Ishikawa (cell line): ENCODE measurements at regions not wholly inside any gene's neighbourhood (a gene's known extent, or its start where the extent isn't known, plus 50 kb on each side); places are given as distances from the start of the nearest gene placed in this dataset.

Source experiments
- CEBPB ChIP-seq: IDR thresholded peaks from 2 replicates; pipeline ENCODE4 v1.6.1; 2012
- CREB1 ChIP-seq: IDR thresholded peaks from 2 replicates; pipeline ENCODE4 v1.6.1; 2012; ENCODE audit warnings: low read depth
- EGR1 ChIP-seq: IDR thresholded peaks from 2 replicates; pipeline ENCODE4 v1.6.1; 2012
- EP300 ChIP-seq: IDR thresholded peaks from 2 replicates; pipeline ENCODE4 v1.6.1; 2012; ENCODE audit warnings: borderline replicate concordance
- FOXM1 ChIP-seq: IDR thresholded peaks from 2 replicates; pipeline ENCODE4 v1.6.1; 2012; ENCODE audit warnings: low read depth, borderline replicate concordance
- MAX ChIP-seq: IDR thresholded peaks from 2 replicates; pipeline ENCODE4 v1.6.1; 2012
- NFIC ChIP-seq: IDR thresholded peaks from 2 replicates; pipeline ENCODE4 v1.6.1; 2012
- RAD21 ChIP-seq: IDR thresholded peaks from 2 replicates; pipeline ENCODE4 v1.6.1; 2012; ENCODE audit warnings: low read depth
- REST ChIP-seq: IDR thresholded peaks from 2 replicates; pipeline ENCODE4 v1.6.1; 2012; ENCODE audit warnings: low read depth, mild to moderate bottlenecking
- TAF1 ChIP-seq: IDR thresholded peaks from 2 replicates; pipeline ENCODE4 v1.6.1; 2012; ENCODE audit warnings: low read depth, mild to moderate bottlenecking
- TCF12 ChIP-seq: IDR thresholded peaks from 2 replicates; pipeline ENCODE4 v1.6.1; 2012; ENCODE audit warnings: low read depth
- TEAD4 ChIP-seq: IDR thresholded peaks from 2 replicates; pipeline ENCODE4 v1.6.1; 2012
- YY1 ChIP-seq: IDR thresholded peaks from 2 replicates; pipeline ENCODE4 v1.6.1; 2012; ENCODE audit warnings: low read depth
- ZBTB7A ChIP-seq: IDR thresholded peaks from 2 replicates; pipeline ENCODE4 v1.6.1; 2012; ENCODE audit warnings: low read depth
- TF ChIP-seq, protein P1 (sequence below): IDR thresholded peaks from 2 replicates; pipeline ENCODE4 v1.6.1; 2012

DNA sequence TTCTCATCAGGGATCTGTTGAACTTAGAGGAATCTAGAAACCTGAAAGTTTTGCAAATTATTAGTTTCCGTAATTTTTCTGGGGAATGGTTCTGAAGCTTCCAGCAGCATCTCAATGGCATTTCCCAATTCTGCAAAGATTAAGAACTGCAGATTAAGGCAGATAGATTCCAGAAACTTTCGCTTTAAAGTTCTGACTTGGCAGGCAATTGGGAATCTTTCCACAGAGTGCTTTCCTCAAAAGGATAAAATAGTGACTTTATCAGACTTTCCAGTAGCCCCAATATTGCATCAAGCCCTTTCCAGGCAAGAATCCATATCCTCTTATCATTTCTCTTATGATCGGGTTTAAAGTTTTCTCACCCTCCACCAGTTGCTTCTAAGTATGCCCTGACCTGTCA, 261.1 kb downstream of the FNDC1 start:
- no peak for TF ChIP-seq TAF1
- TF ChIP-seq RAD21, result no peak
- TF ChIP-seq ZBTB7A, result no peak

- TF ChIP-seq CEBPB, result no peak
Measured at GRCh38 chr6:159429433-159429832, 260.2 kb downstream of the FNDC1 start.

DNA sequence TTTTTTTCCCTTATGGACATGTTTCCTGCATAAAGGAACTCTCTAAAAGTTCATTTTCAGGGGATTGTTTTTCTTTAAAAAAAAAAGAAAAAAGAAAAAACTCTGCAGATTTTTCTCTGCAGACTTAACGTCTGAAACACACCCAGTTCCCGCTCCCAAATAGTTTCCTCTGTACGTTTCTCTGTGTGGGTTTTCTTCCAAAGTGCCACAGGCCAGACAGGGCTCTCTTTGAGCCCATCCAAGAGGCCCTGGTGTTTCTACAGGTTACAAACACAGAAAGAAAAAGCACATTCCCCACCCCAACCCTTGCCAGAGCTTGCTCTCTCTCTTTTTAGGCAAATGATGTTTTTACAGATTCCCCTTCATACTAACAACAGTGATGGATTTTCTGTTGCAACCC, 258.6 kb downstream of the FNDC1 start:
- TF ChIP-seq TCF12, result no peak
- TF ChIP-seq, protein P1, sequence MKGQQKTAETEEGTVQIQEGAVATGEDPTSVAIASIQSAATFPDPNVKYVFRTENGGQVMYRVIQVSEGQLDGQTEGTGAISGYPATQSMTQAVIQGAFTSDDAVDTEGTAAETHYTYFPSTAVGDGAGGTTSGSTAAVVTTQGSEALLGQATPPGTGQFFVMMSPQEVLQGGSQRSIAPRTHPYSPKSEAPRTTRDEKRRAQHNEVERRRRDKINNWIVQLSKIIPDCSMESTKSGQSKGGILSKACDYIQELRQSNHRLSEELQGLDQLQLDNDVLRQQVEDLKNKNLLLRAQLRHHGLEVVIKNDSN, result no peak
- TF ChIP-seq MAX, result no peak
- no peak for TF ChIP-seq REST
- TF ChIP-seq YY1, result no peak
- TF ChIP-seq EP300, result no peak

- TF ChIP-seq REST (no peak), TCF12 (no peak), EP300 (no peak), MAX (no peak), RAD21 (no peak), FOXM1 (no peak), ZBTB7A (no peak), YY1 (no peak), CEBPB (no peak), TEAD4 (no peak), NFIC (no peak), CREB1 (no peak), EGR1 (no peak)
- TF ChIP-seq, protein P1, result no peak
Measured at GRCh38 chr6:159427335-159427734, 258.1 kb downstream of the FNDC1 start.

DNA sequence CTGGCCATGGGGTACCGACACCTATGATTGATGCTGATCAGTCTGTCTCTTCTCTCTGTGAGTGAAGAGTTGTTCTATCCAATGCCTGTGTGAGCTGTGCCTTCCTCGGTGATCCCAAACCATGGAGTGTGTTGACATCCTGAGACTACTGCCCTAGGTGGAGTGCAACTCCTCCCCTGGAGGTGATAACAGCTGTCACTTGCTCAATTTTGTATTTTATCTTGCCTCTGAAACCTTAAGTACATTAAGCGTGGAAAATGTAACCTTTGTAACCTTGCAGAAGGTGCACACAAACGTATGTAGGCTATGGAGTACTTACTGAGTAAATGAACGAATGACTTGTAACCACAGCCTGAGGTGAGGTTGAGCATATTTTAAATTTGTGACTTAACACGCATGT, 256.2 kb downstream of the FNDC1 start:
- no peak for TF ChIP-seq CEBPB
- no peak for TF ChIP-seq NFIC
- no peak for TF ChIP-seq MAX
- TF ChIP-seq REST, result no peak
- no peak for TF ChIP-seq TCF12
